Parathyroid adenoma (tissue), 2 donors: ENCODE measurements at regions not wholly inside any gene's neighbourhood (a gene's known extent, or its start where the extent isn't known, plus 50 kb on each side); places are given as distances from the start of the nearest gene placed in this dataset.

Experiments used
- H2AFZ ChIP-seq: fragments of 300-600 bp; sonication (generic); one replicate; pipeline ENCODE4 v1.7.0; 2017; ENCODE audit warnings: antibody characterized with exemption, mild to moderate bottlenecking
- H3K27ac ChIP-seq: fragments of 300-600 bp; sonication (generic); one replicate; pipeline ENCODE4 v1.7.0; 2017
- H3K27me3 ChIP-seq: fragments of 300-600 bp; sonication (generic); one replicate; pipeline ENCODE4 v1.7.0; 2017; ENCODE audit warnings: low read length; ENCODE audit not compliant: control insufficient read depth, insufficient read depth
- H3K36me3 ChIP-seq: fragments of 300-600 bp; sonication (generic); one replicate; pipeline ENCODE4 v1.7.0; 2017; ENCODE audit warnings: low read length; ENCODE audit not compliant: control insufficient read depth, insufficient read depth
- H3K4me1 ChIP-seq: fragments of 300-600 bp; sonication (generic); one replicate; pipeline ENCODE4 v1.7.0; 2017; ENCODE audit warnings: control low read depth
- H3K4me2 ChIP-seq: fragments of 300-600 bp; sonication (generic); one replicate; pipeline ENCODE4 v1.7.0; 2017; ENCODE audit warnings: low read length
- H3K4me3 ChIP-seq: fragments of 300-600 bp; sonication (generic); one replicate; pipeline ENCODE4 v1.7.0; 2017; ENCODE audit warnings: low read depth, low read length
- H3K79me2 ChIP-seq: fragments of 300-600 bp; sonication (generic); one replicate; pipeline ENCODE4 v1.7.0; 2017; ENCODE audit warnings: control low read depth
- H3K9ac ChIP-seq: fragments of 300-600 bp; sonication (generic); one replicate; pipeline ENCODE4 v1.7.0; 2017; ENCODE audit warnings: mild to moderate bottlenecking
- H3K9me3 ChIP-seq: fragments of 300-600 bp; sonication (generic); one replicate; pipeline ENCODE4 v1.7.0; 2017; ENCODE audit warnings: low read length; ENCODE audit not compliant: control insufficient read depth
- CTCF ChIP-seq: fragments of 300-600 bp; sonication (generic); IDR thresholded peaks from one replicate; pipeline ENCODE4 v1.7.0; 2017; ENCODE audit warnings: antibody characterized with exemption, mild to moderate bottlenecking
- donor health status: primary hyperparathyroidism.

- no peak for TF ChIP-seq CTCF
- Histone ChIP-seq H2AFZ (no peak overlapping the region), H3K36me3 (no peaks in the 10 kb centered on the region), H3K79me2 (no peaks in the 10 kb centered on the region), H3K4me1 (no peaks in the 10 kb centered on the region), H3K4me3 (no peak overlapping the region), H3K9me3 (no peaks in the 10 kb centered on the region), H3K27me3 (no peaks in the 10 kb centered on the region), H3K9ac (no peak overlapping the region), H3K27ac (no peak overlapping the region), H3K4me2 (no peak overlapping the region)
Measured at GRCh38 chrX:20355187-20355586, 88.5 kb upstream of the RPS6KA3 start.

GRCh38 chrX:20354505-20354904 is 87.8 kb upstream of the RPS6KA3 start:
- H3K36me3 ChIP-seq = no peaks in the 10 kb centered on the region
- no peaks in the 10 kb centered on the region for H3K27me3 ChIP-seq
- no peak overlapping the region for H3K27ac ChIP-seq
- H3K4me3 ChIP-seq = no peak overlapping the region
- H3K79me2 ChIP-seq = no peaks in the 10 kb centered on the region
- TF ChIP-seq CTCF = no peak
- no peak overlapping the region for H3K4me2 ChIP-seq
- H3K4me1 ChIP-seq = no peaks in the 10 kb centered on the region
- no peak overlapping the region for H3K9ac ChIP-seq
- H3K9me3 ChIP-seq = no peaks in the 10 kb centered on the region
- no peak overlapping the region for H2AFZ ChIP-seq

- no peak overlapping the region for H2AFZ ChIP-seq
- no peaks in the 10 kb centered on the region for H3K36me3 ChIP-seq
- H3K27ac ChIP-seq = no peak overlapping the region
- no peaks in the 10 kb centered on the region for H3K9me3 ChIP-seq
- no peak overlapping the region for H3K4me3 ChIP-seq
- no peaks in the 10 kb centered on the region for H3K4me1 ChIP-seq
- no peaks in the 10 kb centered on the region for H3K27me3 ChIP-seq
- no peak overlapping the region for H3K4me2 ChIP-seq
- H3K79me2 ChIP-seq = no peaks in the 10 kb centered on the region
- TF ChIP-seq CTCF = no peak
- no peak overlapping the region for H3K9ac ChIP-seq
Measured at GRCh38 chrX:20352935-20353336, 86.2 kb upstream of the RPS6KA3 start.

GRCh38 chrX:20352504-20352903 is 85.8 kb upstream of the RPS6KA3 start:
- Histone ChIP-seq H3K27ac (no peak overlapping the region), H3K9ac (no peak overlapping the region)

More at GRCh38 chrX:20352504-20352903, 85.8 kb upstream of the RPS6KA3 start:
- no peak overlapping the region for H3K4me2 ChIP-seq
- no peaks in the 10 kb centered on the region for H3K27me3 ChIP-seq
- no peaks in the 10 kb centered on the region for H3K79me2 ChIP-seq
- H2AFZ ChIP-seq = no peak overlapping the region
- no peaks in the 10 kb centered on the region for H3K4me1 ChIP-seq
- no peaks in the 10 kb centered on the region for H3K36me3 ChIP-seq
- H3K4me3 ChIP-seq = no peak overlapping the region
- TF ChIP-seq CTCF = no peak
- no peaks in the 10 kb centered on the region for H3K9me3 ChIP-seq
